Neural cell (in vitro differentiated cells): ENCODE measurements at regions not wholly inside any gene's neighbourhood (a gene's known extent, or its start where the extent isn't known, plus 50 kb on each side); places are given as distances from the start of the nearest gene placed in this dataset.

Experiments
- H2AFZ ChIP-seq: fragments of 200-600, 300-800 bp; sonication (generic), shearing (Covaris generic); 2 replicates; pipeline ENCODE4 v1.6.0; 2014; ENCODE audit warnings: low read depth, mild to moderate bottlenecking, antibody characterized with exemption, low read length, moderate library complexity
- H3F3A ChIP-seq: fragments of 200-600 bp; shearing (Covaris generic); 2 replicates; pipeline ENCODE4 v1.6.1; 2016; ENCODE audit warnings: mild to moderate bottlenecking, moderate library complexity, mixed read lengths, antibody characterized with exemption, low read length; ENCODE audit not compliant: insufficient read depth, poor library complexity, severe bottlenecking
- H3K27ac ChIP-seq: fragments of 200-600, 300-800 bp; sonication (generic), shearing (Covaris generic); 2 replicates; pipeline ENCODE4 v1.5.1; 2014; ENCODE audit warnings: mild to moderate bottlenecking, low read length, moderate library complexity
- H3K27me3 ChIP-seq: fragments of 300-800, 200-600 bp; sonication (generic), shearing (Covaris generic); 2 replicates; pipeline ENCODE4 v1.6.0; 2014; ENCODE audit warnings: mild to moderate bottlenecking, low read depth, low read length, moderate library complexity; ENCODE audit not compliant: insufficient read depth
- H3K36me3 ChIP-seq: fragments of 300-800, 200-600 bp; sonication (generic), shearing (Covaris generic); 2 replicates; pipeline ENCODE4 v1.5.1; 2014; ENCODE audit warnings: mild to moderate bottlenecking, antibody characterized with exemption, low read length, moderate library complexity; ENCODE audit not compliant: insufficient read depth
- H3K4me2 ChIP-seq: fragments of 300-800, 200-600 bp; sonication (generic), shearing (Covaris generic); 2 replicates; pipeline ENCODE4 v1.6.0; 2014; ENCODE audit warnings: mild to moderate bottlenecking, low read length
- H3K4me3 ChIP-seq: fragments of 300-800, 200-600 bp; sonication (generic), shearing (Covaris generic); 2 replicates; pipeline ENCODE4 v1.5.1; 2014; ENCODE audit warnings: mild to moderate bottlenecking, low read length, moderate library complexity
- H3K79me2 ChIP-seq: fragments of 200-600 bp; shearing (Covaris generic); replicated peaks from 2 replicates; pipeline ENCODE4 v1.6.0; 2014; ENCODE audit warnings: mild to moderate bottlenecking, low read length, moderate library complexity; ENCODE audit not compliant: insufficient read depth
- H3K9ac ChIP-seq: fragments of 300-800, 200-600 bp; sonication (generic), shearing (Covaris generic); 2 replicates; pipeline ENCODE4 v1.6.1; 2016; ENCODE audit warnings: mild to moderate bottlenecking, low read length, mixed read lengths
- H3K9me2 ChIP-seq: fragments of 200-600 bp; shearing (Covaris generic); 2 replicates; pipeline ENCODE4 v1.6.1; 2016; ENCODE audit warnings: mild to moderate bottlenecking, low read length, mixed read lengths; ENCODE audit not compliant: insufficient read depth
- H3K9me3 ChIP-seq: fragments of 200-600, 300-800 bp; sonication (generic), shearing (Covaris generic); 2 replicates; pipeline ENCODE4 v1.6.1; 2016; ENCODE audit warnings: mild to moderate bottlenecking, mixed run types, low read length, moderate library complexity, mixed read lengths
- H4K20me1 ChIP-seq: fragments of 200-600 bp; shearing (Covaris generic); 2 replicates; pipeline ENCODE4 v1.6.1; 2016; ENCODE audit warnings: mild to moderate bottlenecking, mixed run types; ENCODE audit not compliant: insufficient read depth
- CTCF ChIP-seq: fragments of 450-650 bp; IDR thresholded peaks from 2 replicates; pipeline ENCODE4 v1.5.1; 2014; ENCODE audit warnings: antibody characterized with exemption, mild to moderate bottlenecking, moderate library complexity; ENCODE audit not compliant: poor library complexity, severe bottlenecking
- EP300 ChIP-seq: fragments of 450-650 bp; conservative IDR thresholded peaks from 2 replicates; pipeline ENCODE4 v1.6.1; 2014; ENCODE audit warnings: antibody characterized with exemption, mild to moderate bottlenecking, moderate library complexity; ENCODE audit not compliant: poor library complexity, severe bottlenecking
- EZH2 ChIP-seq: fragments of 200-600, 300-800 bp; shearing (Covaris generic), sonication (generic); IDR thresholded peaks from 2 replicates; pipeline ENCODE4 v1.6.1; 2014; ENCODE audit warnings: antibody characterized with exemption, low read length, borderline replicate concordance, mild to moderate bottlenecking; ENCODE audit not compliant: insufficient read depth, poor library complexity, severe bottlenecking
- MXI1 ChIP-seq: fragments of 450-650 bp; conservative IDR thresholded peaks from 2 replicates; pipeline ENCODE4 v1.6.1; 2014; ENCODE audit warnings: antibody characterized with exemption, mild to moderate bottlenecking; ENCODE audit not compliant: poor library complexity, severe bottlenecking
- POLR2AphosphoS5 ChIP-seq: IDR thresholded peaks from 2 replicates; pipeline ENCODE4 v1.6.1; 2012
- RAD21 ChIP-seq: fragments of 450-650 bp; conservative IDR thresholded peaks from 2 replicates; pipeline ENCODE4 v1.6.1; 2014; ENCODE audit warnings: antibody characterized with exemption, mild to moderate bottlenecking, moderate library complexity
- REST ChIP-seq: IDR thresholded peaks from 2 replicates; pipeline ENCODE4 v1.6.1; 2012; ENCODE audit warnings: borderline replicate concordance
- SMC3 ChIP-seq: fragments of 450-650 bp; conservative IDR thresholded peaks from 2 replicates; pipeline ENCODE4 v1.6.1; 2014; ENCODE audit warnings: antibody characterized with exemption, mild to moderate bottlenecking, moderate library complexity; ENCODE audit not compliant: poor library complexity
- TAF1 ChIP-seq: IDR thresholded peaks from 2 replicates; pipeline ENCODE4 v1.6.1; 2012; ENCODE audit warnings: low read depth

- Histone ChIP-seq H4K20me1 (no peaks in the 10 kb centered on the region), H3K4me3 (no peak overlapping the region), H3K9me2 (no peaks in the 10 kb centered on the region), H3K9ac (no peak overlapping the region), H3K27me3 (no peaks in the 10 kb centered on the region), H3K4me2 (no peak overlapping the region), H2AFZ (no peak overlapping the region), H3K27ac (no peak overlapping the region), H3K36me3 (no peaks in the 10 kb centered on the region), H3K9me3 (peaks cover 11% of the 10 kb centered on the region), H3K79me2 (no peaks in the 10 kb centered on the region), H3F3A (no peaks in the 10 kb centered on the region)
- TF ChIP-seq SMC3 (no peak), EZH2 (no peak), EP300 (no peak), TAF1 (no peak), MXI1 (no peak), POLR2AphosphoS5 (no peak), RAD21 (no peak), REST (no peak), CTCF (no peak)
Measured at GRCh38 chr5:62197697-62198096, 108.3 kb upstream of the KIF2A start.

- Histone ChIP-seq H3K4me2 (no peak overlapping the region), H3K4me3 (no peak overlapping the region), H3F3A (no peaks in the 10 kb centered on the region), H3K27me3 (no peaks in the 10 kb centered on the region), H4K20me1 (no peaks in the 10 kb centered on the region), H3K9me3 (peaks cover 4% of the 10 kb centered on the region), H3K9ac (no peak overlapping the region), H3K9me2 (no peaks in the 10 kb centered on the region), H3K36me3 (no peaks in the 10 kb centered on the region), H3K27ac (no peak overlapping the region), H2AFZ (no peak overlapping the region), H3K79me2 (no peaks in the 10 kb centered on the region)
- TF ChIP-seq EP300: no peak
Measured at GRCh38 chr5:62198421-62198820, 107.6 kb upstream of the KIF2A start.
